ENCODE measurements at regions not wholly inside any gene's neighbourhood (a gene's known extent, or its start where the extent isn't known, plus 50 kb on each side); places are given as distances from the start of the nearest gene placed in this dataset.

DNA sequence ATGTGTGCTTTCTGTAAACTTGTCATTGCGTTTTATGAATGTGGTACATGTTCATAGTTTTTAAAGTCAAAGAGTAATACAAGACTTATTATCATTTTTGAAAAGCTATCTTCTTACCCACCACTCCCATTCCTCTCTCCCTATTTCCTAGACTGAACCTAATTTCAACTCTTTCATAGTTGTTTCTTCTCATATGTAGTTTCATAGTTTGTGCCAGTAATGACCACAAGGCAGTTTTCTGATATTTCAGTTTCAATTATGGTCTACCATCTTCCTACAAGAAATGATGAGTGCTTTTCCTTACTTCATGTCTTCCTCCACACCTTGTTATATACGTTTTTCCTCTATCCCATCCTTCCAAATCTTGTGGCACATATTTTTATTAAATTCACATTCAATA, 445.0 kb upstream of the GOLIM4 start:
- intact Hi-C loops (cut with micrococcal nuclease): no loop called here
- no peak for ATAC-seq
- no peak overlapping the region for H3K27ac Mint-ChIP-seq

DNA sequence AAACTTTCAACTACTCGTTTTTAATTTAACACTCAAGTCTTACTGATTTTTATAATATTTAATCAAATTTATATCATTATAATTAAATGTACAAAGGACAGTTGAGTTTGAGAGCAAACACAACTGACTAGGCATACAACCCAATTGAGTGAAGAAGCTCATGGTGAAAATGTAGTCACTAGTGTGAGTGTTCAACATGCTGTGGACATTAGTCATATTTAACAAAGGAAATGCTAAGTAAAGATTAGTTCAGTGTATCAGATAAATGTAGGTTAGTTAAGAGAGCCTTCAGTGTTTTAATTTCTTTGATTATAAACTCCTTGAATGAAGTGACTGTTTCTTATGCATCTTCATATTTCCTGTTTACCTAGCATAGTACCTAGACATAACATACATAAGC, 444.2 kb upstream of the GOLIM4 start:
- TF ChIP-seq, protein P1, sequence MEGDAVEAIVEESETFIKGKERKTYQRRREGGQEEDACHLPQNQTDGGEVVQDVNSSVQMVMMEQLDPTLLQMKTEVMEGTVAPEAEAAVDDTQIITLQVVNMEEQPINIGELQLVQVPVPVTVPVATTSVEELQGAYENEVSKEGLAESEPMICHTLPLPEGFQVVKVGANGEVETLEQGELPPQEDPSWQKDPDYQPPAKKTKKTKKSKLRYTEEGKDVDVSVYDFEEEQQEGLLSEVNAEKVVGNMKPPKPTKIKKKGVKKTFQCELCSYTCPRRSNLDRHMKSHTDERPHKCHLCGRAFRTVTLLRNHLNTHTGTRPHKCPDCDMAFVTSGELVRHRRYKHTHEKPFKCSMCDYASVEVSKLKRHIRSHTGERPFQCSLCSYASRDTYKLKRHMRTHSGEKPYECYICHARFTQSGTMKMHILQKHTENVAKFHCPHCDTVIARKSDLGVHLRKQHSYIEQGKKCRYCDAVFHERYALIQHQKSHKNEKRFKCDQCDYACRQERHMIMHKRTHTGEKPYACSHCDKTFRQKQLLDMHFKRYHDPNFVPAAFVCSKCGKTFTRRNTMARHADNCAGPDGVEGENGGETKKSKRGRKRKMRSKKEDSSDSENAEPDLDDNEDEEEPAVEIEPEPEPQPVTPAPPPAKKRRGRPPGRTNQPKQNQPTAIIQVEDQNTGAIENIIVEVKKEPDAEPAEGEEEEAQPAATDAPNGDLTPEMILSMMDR (IDR thresholded peaks at IDR 0.05): no peak
- CTCF ChIA-PET: no interaction called here
- POLR2A ChIA-PET: no interaction called here
- no peak overlapping the region for H3K27ac Mint-ChIP-seq
- no peaks in the 10 kb centered on the region for H3K9me3 Mint-ChIP-seq
- intact Hi-C loops (cut with micrococcal nuclease): no loop called here
- H3K4me3 Mint-ChIP-seq: no peak overlapping the region
- H3K36me3 Mint-ChIP-seq (ENCODE audit: low read depth): no peaks in the 10 kb centered on the region
- ATAC-seq (no peak), DNase-seq (no peak)
- no peaks in the 10 kb centered on the region for H3K4me1 Mint-ChIP-seq (ENCODE audit: low read depth)
- H3K27me3 Mint-ChIP-seq: no peaks in the 10 kb centered on the region

More for the DNA sequence above, 445.0 kb upstream of the GOLIM4 start:
- POLR2A ChIA-PET: no interaction called here
- DNase-seq: no peak
- CTCF ChIA-PET: no interaction called here
- Mint-ChIP-seq H3K4me3 (no peak overlapping the region), H3K9me3 (no peaks in the 10 kb centered on the region), H3K4me1 (ENCODE audit: low read depth) (no peaks in the 10 kb centered on the region), H3K36me3 (ENCODE audit: low read depth) (no peaks in the 10 kb centered on the region), H3K27me3 (no peaks in the 10 kb centered on the region)
- TF ChIP-seq, protein P1 (IDR thresholded peaks at IDR 0.05): no peak

DNA sequence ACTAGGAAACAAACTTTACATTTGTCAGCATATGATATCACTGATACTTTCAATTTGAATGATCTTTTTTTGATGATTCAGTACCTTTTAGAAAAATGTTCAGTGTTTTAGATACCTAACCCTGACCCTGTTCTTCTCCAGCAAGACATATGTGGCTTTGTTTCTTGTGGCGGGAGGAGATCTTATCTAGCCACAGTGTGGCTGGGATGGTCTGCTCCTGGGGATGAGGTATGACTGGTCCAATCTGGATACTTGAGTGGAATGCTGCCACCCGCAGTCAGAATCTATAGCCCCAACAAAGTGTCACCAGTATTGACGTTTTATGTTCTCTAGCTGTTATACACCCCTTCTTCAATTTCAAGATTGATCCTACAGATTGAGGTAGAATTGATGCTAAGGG, 439.0 kb upstream of the GOLIM4 start:
- Mint-ChIP-seq H3K27ac (no peak overlapping the region), H3K9me3 (peaks cover 1% of the 10 kb centered on the region), H3K4me3 (no peak overlapping the region), H3K4me1 (ENCODE audit: low read depth) (no peaks in the 10 kb centered on the region), H3K27me3 (no peaks in the 10 kb centered on the region), H3K36me3 (ENCODE audit: low read depth) (no peaks in the 10 kb centered on the region)
- no peak for ATAC-seq
- ChIA-PET CTCF (no interaction called here), POLR2A (no interaction called here)
- TF ChIP-seq, protein P1 (IDR thresholded peaks at IDR 0.05): no peak
- intact Hi-C loops (cut with micrococcal nuclease): no loop called here
- DNase-seq: peak; percentile 2

DNA sequence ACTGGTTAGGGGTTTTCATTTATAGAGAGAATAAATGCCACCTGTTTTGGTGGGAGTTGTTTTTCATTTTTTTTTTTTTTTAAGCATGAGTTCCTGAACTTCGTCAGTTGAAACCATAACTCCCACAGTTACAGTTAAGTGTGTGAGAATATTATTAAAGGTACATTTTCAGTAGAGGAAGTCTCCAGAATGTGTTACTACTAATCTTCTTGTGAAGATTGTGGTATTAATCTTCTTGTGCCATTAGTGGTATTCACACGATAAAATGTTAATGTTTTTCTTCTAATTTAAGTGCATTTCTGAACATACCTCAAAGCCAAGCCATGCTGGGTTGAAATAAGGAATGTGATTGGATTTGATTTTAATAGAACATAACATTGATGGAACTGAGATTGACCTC, 437.9 kb upstream of the GOLIM4 start:
- no peaks in the 10 kb centered on the region for H3K4me1 Mint-ChIP-seq (ENCODE audit: low read depth)
- ChIA-PET CTCF (no interaction called here), POLR2A (no interaction called here)

DNA sequence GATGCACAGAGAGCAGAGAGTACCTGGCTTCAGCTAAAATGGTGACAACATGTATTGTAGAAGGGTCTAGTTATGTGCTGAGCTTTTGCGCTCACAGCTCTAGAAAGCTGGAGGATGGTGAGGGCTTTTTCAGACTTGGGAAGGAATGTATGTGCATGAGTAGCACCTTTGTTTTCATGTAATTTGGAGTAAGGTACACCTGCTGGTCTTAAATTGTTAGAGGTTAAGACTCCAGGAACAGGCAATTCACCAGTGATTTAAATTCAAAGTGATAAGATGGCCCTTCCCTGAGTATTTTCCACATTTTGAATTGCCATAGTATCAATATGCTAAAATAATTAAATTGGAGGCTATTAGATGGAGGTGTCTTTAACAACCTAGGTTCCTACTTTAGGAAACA, 436.4 kb upstream of the GOLIM4 start:
- Mint-ChIP-seq H3K36me3 (ENCODE audit: low read depth) (no peaks in the 10 kb centered on the region), H3K4me3 (no peak overlapping the region), H3K27ac (no peak overlapping the region), H3K4me1 (ENCODE audit: low read depth) (no peaks in the 10 kb centered on the region), H3K27me3 (no peaks in the 10 kb centered on the region), H3K9me3 (peaks cover 4% of the 10 kb centered on the region)
- TF ChIP-seq, protein P1 (IDR thresholded peaks at IDR 0.05): no peak
- intact Hi-C loops (cut with micrococcal nuclease): no loop called here
- ATAC-seq: no peak
- ChIA-PET POLR2A (no interaction called here), CTCF (no interaction called here)
- DNase-seq: no peak

More for the DNA sequence above, 437.9 kb upstream of the GOLIM4 start:
- no peak overlapping the region for H3K4me3 Mint-ChIP-seq
- ATAC-seq: no peak
- no peak for DNase-seq
- H3K36me3 Mint-ChIP-seq (ENCODE audit: low read depth): no peaks in the 10 kb centered on the region
- TF ChIP-seq, protein P1 (IDR thresholded peaks at IDR 0.05): no peak
- no peak overlapping the region for H3K27ac Mint-ChIP-seq
- intact Hi-C loops (cut with micrococcal nuclease): no loop called here
- peaks cover 4% of the 10 kb centered on the region for H3K9me3 Mint-ChIP-seq
- no peaks in the 10 kb centered on the region for H3K27me3 Mint-ChIP-seq

Data from activated CD8-positive, alpha-beta T cell treated with anti-CD3 and anti-CD28 coated beads for 36 hours (primary cell).